ENCODE measurements at regions not wholly inside any gene's neighbourhood (a gene's known extent, or its start where the extent isn't known, plus 50 kb on each side); places are given as distances from the start of the nearest gene placed in this dataset.
A peak's percentile ranks its signal among the peaks of the same experiment; 100 is the strongest.
"Not testable (repeated sequence)": the region's sequence is repeated elsewhere in the genome, so short reads cannot be mapped to it uniquely, and the experiment has no call there.

DNA sequence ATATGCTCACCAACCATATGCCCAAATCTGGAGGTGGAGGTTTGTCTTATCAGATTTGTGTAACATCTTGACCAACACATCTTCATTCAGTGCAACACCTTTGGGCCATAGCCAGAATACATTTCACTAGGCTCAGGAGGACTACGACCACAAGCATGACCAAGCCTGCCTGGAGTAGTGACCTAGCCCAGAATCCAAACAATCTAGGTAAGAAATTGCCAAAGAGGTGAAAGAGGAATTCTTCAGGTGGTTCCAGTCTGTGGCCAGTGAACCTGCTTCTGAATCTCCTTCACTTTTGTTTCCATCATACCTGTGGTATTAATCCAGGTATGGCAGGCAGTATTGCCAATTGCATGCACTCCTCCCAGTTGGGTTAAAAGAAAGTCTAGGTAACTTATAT, 112.8 kb upstream of the RAB18 start:
- DNase-seq (ENCODE audit: extremely low read depth, low read depth, low spot score), result no peak

DNA sequence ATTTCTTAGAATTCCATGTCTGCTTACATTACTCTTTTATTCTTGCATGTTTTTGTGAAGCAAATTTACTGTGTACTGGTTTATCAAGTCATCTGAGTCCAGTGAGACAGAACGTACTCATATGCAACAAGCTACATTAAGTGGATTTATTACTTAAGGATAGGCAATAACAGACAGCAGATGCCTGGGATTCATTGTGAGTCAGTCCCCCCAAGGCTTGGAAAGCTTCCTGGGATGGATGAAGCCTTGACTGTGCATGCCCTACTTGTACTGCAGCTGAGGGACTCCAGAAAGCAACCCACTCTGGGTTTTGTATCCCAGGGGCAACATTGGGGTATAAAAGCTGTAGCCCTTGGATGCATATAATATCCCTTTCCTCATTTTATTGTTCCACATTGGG, 113.4 kb upstream of the RAB18 start:
- no peak for DNase-seq (ENCODE audit: extremely low read depth, low read depth, low spot score)

DNA sequence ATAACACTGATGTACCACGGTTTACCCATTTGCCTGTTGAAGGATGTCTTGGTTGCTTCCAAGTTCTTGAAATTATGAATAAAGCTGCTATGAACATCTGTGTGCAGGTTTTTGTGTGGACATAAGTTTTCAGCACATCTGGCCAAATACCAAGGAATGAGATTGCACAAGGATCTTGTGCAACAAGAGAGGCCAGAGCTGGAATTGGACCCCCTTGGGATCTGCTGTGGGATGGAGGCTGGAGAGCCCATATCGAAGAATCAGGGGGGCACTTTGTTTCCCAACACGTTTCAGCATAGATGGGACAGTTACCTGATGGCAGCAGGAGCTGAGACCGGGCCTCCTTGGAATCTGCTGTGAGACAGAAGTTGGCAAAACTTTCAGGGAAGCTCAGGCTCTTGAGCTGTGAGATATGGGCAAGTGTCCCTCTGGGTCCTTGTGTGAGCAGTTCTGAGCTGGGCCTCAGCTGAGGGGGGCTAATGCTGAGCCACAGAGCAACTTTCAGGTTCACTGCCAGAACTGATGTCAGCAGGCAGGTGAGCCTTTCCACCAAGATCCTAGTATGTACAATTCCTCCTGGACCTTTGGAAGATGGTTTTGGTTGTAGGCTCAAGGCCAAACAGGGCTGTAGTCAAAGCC, 115.2 kb upstream of the RAB18 start:
- no peak for DNase-seq (ENCODE audit: extremely low read depth, low read depth, low spot score)

DNA sequence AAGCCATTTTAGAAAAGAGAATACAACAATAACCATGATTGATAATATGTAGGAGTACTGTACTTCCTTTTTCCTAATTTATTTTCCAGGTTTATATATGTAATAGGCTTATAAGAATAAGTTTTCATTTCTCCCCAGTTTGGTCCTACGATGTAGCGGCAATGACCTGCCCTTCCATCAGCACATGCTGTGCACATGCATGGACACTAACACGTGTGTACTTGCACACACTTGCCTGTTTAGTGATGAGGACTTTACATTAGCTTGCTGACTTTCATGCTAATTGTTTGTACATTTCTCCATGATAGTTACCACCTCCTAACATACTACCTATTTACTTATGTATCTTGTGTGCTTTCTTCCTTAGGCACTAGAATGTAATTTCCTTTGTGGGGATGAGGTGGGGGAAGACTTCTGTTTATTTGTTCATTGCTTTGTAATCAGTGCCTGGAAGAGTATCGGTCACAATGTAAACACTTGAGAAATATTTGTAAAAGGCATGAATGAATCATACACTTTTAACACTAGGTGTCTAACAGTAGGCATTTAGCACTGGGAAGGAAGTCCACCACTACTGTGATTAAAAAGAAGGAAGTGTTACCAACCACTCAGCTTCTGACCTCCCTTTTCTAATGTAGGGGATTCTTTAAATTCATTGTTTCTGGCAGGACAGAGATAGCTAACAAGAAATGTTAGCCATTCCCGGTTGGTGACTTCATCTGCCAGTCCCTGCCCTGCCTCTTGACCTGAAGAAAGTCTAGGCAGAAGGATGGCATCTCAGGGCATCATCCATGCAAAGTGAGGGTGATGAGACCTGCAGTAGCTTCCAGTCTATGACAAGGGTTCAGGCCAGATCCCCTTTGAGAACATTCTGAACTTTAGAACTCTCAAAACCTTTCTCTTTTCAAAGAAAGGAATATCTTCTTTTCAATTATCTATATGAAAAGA, 120.2 kb upstream of the RAB18 start:
- DNase-seq (ENCODE audit: extremely low read depth, low read depth, low spot score), result no peak

DNA sequence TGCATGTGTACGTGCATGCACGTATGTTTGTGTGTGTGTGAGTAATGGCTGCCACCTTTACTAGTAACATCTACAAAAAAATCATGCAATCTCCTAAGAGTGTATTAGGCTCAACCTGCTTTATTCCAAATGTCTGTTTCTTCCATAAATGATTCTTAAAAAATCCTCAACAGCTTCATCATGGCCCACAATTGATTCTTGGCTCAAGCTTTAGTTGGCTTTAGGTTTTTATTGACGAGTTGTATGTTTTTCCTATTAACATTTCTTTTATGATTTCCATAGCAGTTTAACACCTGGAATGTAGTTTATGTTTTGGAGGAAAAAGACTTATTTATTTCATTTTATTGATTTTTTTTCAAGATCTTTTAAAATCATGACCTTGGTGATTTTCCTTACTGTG, 121.9 kb upstream of the RAB18 start:
- no peak for DNase-seq (ENCODE audit: extremely low read depth, low read depth, low spot score)

DNA sequence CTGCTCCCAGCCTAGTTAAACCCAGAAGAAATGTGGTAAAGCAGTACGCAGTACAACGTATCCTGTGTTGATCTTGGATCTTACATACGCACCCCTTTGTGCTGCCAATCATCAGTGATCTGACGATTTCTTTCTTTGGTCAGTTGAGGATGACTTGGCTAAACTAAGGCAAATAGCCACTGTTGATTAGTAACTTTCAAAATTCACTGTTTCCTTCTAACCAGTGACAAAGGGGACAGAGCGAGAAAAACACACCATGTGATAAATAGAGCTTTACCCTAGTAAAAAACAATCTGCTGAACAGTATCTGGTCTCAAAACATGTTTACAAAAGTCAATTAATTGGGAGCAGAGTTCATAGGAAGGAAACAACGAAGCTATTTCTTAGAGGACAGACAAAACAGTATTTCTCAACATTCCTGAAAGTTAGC, 123.2 kb upstream of the RAB18 start:
- no peak for DNase-seq (ENCODE audit: extremely low read depth, low read depth, low spot score)

DNA sequence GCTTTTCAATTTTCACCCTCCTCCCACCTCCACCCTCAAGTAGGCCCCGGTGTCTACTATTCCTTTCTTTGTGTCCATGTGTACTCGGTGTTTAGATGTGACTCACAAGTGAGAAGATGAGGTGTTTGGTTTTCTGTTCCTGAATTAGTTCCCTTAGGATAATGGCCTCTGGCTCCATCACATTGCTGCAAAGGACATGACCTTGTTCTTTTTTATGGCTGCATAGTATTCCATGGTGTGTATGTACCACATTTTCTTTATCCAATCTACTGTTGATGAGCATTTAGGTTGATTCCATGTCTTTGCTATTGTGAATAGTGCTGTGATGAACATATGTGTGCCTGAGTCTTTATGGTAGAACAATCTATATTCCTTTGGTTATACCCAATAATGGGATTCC, 125.1 kb upstream of the RAB18 start:
- not testable (repeated sequence) for DNase-seq (ENCODE audit: extremely low read depth, low read depth, low spot score)

DNA sequence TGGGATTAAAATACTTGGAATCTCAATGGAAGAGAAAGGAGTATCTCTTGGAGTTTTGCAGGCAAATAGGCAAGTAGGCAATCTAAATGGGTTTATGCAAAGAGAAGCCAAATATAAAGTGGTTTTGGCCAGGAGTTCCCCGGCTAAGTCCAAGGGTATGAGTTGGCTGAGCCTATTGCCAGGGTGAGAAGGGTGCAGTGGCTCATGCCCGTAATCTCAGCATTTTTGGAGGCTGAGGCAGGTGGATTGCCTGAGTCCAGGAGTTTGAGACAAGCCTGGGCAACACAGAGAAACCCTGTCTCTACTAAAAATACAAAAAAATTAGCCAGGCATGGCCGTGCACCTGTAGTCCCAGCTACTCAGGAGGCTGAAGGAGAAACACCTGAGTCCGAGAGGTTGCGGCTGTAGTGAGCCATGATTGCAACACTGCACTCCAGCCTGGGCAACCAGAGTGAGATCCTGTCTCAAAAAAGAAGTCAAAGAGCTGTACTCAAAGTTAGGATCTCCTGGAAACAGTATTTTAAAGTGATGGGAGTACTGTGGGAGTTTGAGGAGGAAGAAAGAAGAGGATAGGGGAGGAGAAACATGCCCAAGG, 130.4 kb upstream of the RAB18 start:
- DNase-seq (ENCODE audit: extremely low read depth, low read depth, low spot score), result no peak

DNA sequence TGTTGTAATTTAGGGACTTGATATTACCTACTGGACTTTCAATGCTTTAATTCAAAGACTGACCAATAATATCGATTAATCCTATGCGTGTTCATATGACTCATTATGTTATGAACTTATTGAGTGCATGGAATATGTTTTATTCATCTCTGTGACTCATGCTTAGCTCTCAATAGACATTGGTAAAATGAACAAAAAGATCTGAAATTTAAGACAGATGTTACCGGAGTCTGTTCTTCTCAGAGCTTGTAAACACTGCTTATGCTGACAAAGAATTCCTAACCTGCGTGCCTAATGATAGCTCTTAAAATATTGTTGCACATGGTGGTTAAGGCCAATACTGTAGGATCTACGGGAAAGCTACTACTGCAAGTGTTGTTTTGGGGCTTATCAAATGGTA, 131.5 kb upstream of the ACBD5 start:
- DNase-seq (ENCODE audit: extremely low read depth, low read depth, low spot score), result no peak

DNA sequence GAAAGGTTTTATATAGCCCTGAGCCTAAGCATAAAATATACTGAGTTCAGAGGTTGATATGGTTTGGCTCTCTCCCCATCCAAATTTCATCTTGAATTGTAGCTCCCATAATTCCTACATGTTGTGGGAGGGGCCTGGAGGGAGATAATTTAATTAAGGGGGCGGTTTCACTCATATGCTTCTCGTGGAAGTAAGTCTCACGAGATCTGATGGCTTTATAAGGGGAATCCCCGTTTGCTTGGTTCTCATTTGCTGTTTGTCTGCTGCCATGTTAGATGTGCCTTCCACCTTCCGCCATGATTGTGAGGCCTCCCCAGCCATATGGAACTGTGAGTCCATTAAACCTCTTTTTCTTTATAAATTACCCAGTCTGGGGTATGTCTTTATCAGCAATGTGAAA, 130.8 kb upstream of the ACBD5 start:
- not testable (repeated sequence) for DNase-seq (ENCODE audit: extremely low read depth, low read depth, low spot score)

DNA sequence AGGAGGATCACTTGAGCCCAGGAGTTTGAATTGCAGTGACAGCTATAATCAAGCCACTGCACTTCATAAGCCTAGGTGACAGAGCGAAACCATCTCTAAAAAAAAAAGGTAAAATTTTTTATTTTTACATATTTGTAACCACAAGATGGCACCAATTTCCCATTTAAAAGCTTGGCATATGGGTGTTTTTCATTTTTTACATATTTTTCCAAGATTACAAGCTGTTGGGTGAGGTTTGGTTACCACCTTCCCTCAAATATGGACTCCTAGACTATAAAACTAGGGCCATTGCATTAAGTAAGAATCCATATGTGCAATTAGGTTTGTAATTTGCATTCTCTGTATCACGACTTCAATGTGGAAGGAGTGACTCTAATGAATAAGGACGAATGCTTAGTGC, 129.3 kb upstream of the ACBD5 start:
- DNase-seq (ENCODE audit: extremely low read depth, low read depth, low spot score), result no peak

DNA sequence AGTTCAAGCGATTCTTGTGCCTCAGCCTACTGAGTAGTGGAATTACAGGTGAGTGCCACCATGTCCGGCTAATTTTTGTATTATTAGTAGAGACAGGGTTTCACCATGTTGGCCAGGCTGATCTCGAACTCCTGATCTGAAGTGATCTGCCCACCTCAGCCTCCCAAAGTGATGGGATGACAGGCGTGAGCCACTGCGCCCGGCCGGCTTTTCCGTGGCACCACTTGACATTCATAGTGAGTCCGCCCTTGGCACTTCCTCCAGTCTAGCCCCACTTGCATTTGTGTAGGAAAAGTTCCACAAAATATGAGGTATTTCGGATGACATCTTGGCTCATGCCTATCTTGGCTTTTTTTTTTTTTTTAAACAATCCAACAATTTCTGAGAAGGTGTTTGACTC, 128.1 kb upstream of the ACBD5 start:
- DNase-seq (ENCODE audit: extremely low read depth, low read depth, low spot score), result no peak

DNA sequence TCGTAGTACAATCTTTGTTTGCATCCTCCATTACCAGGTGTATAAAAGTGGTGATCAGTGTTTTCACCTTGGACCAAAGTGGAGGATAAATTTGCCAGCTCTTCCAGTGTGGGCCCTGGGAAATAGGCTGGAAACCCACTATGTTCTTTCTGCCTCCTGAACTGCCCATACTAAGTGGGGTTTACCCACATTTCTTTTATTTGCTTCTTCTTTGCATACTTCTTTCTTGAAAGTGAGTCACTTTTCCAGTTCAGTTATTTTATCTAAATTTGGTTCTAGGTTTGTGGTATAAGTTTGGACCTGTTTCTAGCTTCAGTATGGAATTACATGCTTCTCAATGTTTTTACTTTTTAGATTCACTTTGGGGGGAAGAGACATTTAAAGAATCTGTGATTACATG, 126.2 kb upstream of the ACBD5 start:
- DNase-seq (ENCODE audit: extremely low read depth, low read depth, low spot score), result no peak

DNA sequence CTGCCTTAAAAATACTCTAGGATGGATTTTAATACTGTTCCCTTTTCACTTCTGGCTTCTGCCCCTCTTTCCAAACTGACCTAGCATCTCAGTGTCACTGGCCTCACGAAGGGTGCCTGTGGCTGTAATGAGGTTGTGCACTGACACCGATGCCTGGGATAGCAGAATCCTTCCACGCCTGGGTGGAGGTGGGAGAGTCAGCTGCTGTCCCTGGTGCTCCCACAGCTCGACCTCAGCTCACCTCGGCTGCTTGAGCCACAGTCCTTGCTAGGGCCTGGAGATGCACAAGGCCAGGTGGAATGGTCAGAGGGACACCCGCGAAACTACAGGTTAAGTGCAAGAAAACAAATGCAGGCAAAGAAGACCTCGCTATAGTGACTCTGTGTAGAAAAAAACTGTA, 123.4 kb upstream of the ACBD5 start:
- DNase-seq (ENCODE audit: extremely low read depth, low read depth, low spot score), result no peak

DNA sequence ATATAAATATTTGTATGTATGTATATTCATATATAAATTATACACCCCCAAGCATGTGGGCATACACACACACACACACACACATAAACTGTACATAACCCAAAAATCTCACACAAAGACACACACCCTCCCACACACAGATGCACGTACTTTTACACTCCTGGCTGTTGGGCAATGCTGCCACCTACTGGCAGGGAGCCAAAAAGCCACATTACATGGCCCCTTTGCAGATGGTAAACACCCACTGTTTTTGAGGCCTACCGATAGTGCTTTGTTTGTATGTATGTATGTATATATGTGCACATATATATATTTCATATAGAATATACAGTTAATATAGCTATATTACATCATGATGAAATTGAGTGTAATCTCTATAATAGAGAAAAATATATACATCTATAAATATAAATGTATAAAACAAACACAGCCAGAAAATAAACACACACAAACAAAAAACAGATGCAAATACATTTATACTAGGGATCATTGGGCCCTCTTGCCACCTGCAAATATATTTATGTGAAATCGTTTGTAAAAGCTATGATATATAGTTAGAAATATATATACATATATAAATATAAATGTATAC, 120.1 kb upstream of the ACBD5 start:
- peak; percentile 42 for DNase-seq (ENCODE audit: extremely low read depth, low read depth, low spot score)

DNA sequence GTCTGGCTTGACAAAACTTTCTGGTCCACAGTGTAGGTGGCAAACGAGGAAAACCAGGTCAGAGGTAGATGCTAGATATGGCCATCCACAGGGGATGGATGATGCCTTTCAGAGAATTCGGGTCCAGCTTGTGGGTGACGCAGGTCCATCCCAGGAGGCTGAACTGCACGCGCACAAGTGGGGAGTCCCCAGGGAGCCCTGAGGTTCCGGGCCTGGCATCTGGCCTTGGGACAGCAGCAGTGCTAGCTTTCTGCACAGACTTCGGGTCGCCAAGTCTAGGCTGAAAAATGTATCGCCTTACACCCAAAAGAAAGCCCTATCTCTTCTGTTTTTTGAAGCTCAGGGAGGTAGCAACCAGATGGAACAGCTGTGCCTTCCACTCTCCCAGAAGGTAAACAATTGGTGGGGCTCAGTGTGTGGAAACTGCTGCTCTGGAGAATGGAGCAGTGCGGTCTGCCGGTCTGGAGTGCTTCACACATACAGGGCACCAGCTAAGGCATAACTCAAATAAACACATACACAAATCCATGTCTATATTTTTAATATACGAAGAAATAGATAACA, 119.3 kb upstream of the ACBD5 start:
- DNase-seq (ENCODE audit: extremely low read depth, low read depth, low spot score), result no peak

DNA sequence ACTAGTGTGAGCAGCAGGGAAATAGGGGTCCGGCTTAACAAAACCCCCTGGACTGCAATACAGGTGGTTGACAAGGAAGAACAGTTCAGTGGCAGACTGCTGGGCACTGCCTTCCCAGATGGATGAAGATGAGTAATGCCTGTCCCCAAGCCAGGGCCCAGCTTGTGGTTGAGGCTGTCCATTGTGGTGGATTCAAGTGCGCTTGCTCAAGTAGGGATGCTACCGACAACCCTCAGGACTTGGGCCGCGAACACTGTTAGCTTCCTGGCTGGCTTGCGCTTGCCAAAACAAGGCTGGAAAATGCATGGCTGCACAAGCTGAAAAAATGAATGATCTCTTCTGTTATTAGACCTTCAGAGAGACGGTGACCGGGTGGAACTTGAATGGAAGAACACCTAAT, 116.1 kb upstream of the ACBD5 start:
- DNase-seq (ENCODE audit: extremely low read depth, low read depth, low spot score), result no peak

DNA sequence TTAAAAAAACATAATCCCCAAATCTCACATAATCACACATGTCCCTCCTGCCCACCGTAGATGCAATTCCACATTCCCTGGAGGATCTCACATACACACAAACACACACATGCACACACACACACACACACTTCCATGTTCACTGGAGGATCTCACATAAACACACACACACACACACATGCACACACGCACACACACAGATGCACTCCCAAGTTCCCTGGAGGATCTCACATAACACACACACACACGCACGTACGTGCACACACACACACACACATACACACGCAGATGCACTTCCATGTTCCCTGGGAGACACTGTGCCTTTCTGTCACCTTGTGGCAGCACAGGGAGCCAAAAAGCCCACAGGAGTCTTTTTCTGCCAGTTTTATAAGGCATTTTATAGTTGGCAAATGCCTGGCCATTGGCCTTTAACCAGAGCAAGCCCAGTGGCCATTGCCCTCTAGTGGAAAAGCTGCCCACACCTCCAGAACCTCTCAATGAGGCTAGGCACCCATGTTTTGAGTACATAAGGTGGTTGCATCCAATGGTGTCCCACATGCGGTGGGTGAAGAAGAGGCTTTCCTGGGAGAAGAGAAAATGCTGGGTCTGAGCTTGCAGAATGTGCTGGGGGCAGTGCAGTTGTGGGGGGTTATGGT, 115.4 kb upstream of the ACBD5 start:
- DNase-seq (ENCODE audit: extremely low read depth, low read depth, low spot score), result no peak

DNA sequence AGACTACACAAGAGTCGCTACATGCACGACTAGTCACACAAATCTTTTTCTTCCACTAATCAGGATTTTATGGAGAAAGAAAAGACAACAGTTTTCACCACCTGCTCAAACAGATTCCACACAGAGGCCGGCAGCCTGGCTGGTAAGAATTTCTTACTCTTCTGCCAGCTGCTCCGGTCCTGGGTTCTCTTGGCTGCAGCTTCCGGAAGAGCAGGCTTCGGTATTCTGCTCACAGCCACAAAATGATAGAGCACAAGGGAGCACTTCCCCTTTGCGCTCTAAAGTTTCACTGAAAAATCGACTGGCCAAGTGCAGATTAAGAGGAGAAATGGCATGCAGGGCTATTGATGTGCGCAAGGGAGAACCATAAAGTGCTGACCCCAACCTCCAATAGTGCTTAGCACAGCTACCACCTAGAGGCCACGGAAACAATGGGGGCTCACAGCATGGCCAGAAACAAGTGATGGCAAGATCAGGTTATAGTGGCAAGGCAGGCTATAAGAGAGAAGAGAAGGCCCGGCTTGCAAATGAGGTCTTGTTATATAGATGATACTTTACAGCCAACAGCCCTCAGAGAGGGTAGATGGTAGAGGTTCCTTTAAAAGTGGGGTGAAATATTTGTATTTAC, 114.2 kb upstream of the ACBD5 start:
- DNase-seq (ENCODE audit: extremely low read depth, low read depth, low spot score), result not testable (repeated sequence)

DNA sequence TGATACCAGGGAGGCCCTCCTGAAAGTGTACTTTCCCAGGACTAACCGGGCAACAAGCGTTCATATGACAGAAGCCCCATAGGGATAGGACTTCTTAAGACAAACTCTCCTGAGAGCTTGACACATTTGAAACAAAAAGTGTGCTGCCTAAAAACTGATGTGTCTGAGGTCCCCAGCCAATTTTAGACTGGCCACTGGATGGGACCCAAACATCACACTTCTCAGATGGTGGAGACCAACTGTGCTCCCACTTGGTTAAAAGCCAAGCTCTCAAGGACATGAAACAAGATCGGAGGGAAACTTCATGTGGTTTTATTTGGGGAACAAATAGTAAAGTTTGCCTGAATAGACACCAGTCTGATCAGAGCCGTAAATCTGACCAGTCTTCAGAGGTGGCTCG, 113.5 kb upstream of the ACBD5 start:
- DNase-seq (ENCODE audit: extremely low read depth, low read depth, low spot score), result not testable (repeated sequence)
